ENCODE measurements at regions not wholly inside any gene's neighbourhood (a gene's known extent, or its start where the extent isn't known, plus 50 kb on each side); places are given as distances from the start of the nearest gene placed in this dataset.

DNA sequence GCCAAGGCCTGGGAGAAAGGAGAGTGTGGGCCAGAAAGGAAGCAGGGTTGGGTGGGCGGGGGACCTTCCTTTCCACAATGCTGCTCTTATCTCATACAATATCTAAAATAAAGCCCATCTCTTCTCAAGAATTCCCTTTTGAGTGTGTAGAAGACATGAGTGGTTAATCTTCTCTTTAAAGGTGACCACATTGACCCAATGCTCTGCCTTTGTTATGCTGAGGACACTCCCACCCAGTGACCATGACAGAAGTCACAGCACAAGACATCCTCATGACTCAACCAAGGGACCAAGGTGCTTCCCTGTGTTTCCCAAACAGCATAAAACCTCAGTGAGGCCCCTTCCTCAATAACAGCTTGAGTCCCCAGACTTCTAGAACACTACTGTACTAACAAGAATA is 193.0 kb upstream of the ADAMTS16 start:
- DNase-seq (ENCODE audit: low spot score), result no peak

DNA sequence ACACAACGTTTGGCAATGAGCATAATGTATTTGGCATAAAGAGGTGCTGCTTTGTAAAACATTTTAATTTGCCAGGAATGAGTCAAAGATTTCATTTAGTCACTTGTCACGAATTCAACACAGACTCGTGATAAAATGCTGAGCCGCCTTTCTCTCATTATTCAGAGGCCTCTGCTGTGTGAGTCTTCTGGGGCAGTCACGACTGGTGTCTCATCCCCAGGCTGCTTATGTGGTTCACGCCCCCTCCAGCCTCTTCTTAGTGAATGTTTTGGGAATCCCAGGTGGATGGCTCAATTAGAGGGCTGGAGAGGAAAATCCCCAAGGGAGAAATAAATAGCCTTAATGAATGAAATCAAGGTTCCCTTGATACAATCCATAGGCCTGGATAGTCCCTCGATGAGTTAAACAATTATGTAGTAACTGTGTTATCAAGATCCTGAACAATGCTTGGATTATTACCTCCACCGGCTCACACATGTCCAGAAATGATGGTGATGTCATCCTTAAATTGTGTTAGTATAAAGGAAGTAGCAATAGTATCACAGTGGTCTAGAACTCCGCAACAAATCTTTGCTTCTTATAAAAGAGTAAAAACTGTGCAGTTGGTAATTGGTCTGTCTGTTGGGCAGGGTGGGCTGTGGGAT is 192.1 kb upstream of the ADAMTS16 start:
- DNase-seq (ENCODE audit: low spot score), result no peak

DNA sequence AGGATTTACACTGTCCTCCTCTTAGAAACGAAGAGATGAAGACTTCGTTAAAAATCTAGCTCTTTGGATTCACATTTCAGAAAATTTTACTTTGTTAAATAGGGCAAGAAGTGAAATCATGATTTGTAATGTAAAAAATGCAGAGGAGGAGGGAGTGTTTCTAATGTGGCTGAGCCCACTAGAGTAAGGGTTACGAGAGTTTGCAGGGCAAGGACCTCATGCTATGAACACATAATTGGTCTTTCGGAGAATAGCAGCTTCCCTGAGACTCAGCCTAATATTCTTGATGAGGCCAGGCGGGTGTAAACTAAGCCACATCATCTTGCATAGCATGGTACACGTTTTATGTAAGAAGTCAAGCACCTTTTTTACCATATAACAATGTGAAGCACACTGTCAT is 191.0 kb upstream of the ADAMTS16 start:
- no peak for DNase-seq (ENCODE audit: low spot score)

DNA sequence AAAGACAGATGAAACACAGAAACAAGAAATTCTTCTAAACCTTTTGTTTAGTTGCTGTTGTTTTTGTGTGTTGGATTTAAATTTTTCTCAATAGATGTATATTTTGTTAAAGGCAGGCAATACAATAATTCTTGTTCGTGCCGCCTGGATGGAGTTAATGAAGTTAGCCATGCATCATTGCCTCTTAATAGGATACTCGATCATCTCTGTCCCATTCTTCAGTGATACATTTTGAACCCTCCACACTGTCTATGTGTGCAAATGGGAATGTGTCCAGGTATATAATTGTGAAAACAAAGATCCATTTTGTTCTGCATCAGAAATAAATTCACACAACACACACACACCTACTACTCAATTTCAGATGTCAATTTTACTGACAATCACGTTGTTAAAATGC is 186.6 kb upstream of the ADAMTS16 start:
- no peak for DNase-seq (ENCODE audit: low spot score)

DNA sequence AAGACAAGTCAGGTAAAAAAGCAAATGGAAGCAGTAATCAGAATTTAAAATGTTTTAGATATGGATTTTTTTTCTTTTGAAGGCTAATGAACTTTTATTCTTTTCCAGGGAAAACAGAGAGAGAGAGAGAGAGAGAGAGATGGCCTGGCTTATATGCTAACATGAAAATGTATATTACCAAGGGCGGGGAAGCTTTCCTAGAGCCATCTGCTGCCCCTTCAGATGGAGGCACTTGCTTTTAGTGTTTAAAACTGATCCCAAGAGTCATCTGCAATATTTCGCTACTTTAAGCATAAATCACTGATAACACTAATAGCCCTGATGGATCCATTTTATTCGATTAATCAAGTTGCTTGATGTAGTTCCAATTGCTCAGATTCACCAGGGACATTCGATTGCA is 186.1 kb upstream of the ADAMTS16 start:
- no peak for DNase-seq (ENCODE audit: low spot score)

DNA sequence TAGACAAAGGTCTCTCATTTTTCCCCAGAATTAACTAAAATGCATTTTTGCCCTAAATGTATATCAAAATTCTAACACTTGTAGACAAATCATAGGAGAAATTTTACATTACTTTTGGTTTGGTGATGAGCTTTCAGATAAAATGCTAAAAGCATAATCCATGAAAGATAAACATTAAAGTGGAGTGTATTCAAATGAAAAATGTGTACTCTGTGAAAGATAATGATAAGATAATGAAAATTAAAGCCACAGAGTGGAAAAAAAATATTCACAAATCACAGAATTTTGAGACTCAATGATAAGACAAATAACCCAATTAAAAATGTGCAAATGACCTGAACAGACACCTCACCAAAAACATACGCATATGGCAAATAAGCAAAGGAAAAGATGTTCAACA is 176.9 kb upstream of the ADAMTS16 start:
- DNase-seq (ENCODE audit: low spot score), result no peak

DNA sequence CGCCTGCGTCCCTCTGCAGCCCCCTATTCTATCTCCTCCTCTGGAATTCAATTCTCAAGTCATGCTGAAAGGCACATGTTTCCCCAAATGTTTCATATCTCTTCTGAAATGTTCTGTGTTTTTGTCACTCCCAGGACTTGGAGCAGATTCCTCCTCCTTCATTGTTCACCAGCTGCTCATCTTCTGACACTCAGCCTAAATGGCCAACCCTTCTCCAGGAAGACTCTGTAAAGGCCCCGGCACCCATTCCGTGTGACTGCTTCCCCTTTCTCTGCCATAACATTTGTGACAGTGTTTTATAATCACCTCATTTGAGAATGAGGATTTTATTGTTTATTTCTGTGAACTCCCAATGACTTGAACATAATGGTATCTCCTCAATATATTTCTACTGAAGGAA is 170.8 kb upstream of the ADAMTS16 start:
- no peak for DNase-seq (ENCODE audit: low spot score)

DNA sequence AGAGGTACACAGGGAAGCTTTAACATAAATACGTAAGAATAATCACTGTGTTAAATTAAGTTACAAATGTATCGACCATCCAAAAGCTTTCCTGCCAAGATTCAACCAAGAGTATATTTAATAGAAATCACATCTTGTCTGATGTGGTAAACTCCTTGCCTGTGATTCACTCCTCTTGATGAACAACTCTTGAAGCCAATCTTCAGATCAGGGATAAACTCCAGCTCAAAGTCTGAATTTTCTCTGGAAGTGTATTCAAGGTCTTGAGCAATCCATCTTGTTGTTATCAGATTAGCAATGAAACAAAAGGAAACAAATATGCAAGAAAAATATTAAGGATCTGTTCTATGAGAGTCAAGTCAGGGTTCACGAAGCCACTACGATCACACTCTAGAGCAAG is 170.0 kb upstream of the ADAMTS16 start:
- DNase-seq (ENCODE audit: low spot score), result no peak

DNA sequence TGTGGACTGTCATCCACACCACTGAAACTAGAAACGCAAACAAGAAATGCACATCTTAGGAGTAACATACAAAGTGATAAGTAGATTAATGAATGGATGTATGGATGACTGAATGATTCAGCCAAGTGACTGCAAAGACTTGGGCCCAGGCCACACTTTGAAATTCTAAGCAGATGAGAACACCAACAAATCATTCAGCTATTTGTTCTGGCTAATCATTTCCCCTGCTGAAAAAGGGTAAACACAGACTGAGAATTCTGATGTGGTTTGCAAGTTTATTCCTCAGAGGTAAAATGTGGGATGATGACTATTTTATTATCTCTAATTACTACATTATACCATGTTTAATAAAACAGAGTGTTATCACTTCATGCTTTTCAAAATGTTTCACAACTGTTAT is 163.2 kb upstream of the ADAMTS16 start:
- no peak for DNase-seq (ENCODE audit: low spot score)

DNA sequence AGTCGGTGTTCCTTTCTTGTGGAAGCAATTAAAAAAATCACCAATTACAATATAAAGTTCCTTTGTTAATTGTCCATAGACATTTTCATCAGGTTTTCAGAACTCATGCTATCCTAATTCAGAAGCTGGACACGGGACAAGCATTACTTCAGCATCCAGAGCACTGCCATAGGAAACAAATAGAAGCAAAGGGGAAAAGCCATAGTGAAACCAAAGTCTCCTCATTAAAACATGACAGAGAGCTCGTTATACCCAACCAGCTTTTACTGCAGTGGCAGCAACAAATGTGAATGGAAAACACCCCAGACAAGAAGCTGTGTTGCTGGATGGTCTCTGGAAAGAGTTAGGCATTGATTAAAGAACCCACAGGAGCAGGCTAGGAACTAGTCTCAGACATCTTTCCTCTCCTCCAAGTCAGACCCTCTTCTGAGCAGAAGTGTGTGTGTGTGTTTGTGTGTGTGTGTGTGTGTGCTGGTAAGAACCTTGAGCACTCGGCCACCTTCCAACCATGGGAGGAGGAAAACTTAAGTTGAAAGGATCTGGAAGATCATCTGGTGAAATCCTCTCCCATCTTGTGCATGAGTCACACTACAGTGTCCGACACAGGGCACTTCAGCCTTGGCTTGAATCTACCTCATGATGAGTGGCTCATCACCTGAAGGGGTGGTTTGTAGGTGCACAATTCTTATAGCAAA is 162.6 kb upstream of the ADAMTS16 start:
- DNase-seq (ENCODE audit: low spot score), result no peak

DNA sequence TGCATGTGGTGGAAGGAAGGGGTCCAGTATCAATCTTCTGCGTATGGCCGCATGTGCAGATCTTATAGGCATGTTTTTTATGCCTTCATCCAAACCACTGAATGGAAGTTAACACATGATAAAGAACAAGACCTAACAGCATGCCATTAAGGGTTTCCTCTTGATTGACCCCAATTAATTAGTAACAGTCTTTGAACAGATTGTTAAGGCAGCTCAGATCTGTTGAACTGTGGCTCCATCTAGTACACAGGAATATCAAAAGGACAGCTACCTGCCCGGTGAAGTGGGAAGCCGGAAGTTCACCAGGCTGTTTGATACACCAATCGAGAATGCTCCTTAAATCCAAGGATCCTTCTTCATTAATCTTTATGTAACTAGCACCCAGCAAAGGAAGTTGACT is 159.9 kb upstream of the ADAMTS16 start:
- no peak for DNase-seq (ENCODE audit: low spot score)

DNA sequence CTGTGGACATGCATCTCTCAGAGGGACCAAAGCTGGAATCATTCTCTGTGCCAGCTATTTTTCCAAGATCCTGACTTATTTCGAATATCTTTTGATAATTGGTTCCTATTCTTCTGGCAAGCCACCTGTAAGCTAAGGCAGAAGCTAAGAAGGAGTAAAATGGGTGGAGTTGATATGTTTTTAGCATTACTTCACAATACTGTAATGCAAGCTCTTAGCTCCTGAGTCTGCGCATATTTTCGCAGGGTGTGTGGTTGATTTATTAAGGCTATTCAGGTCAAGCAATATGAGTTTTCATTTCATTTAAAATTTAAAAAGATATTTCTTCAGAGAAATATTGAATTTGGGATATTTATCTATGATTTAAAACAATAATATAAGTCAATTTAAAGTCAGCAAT is 158.5 kb upstream of the ADAMTS16 start:
- no peak for DNase-seq (ENCODE audit: low spot score)

DNA sequence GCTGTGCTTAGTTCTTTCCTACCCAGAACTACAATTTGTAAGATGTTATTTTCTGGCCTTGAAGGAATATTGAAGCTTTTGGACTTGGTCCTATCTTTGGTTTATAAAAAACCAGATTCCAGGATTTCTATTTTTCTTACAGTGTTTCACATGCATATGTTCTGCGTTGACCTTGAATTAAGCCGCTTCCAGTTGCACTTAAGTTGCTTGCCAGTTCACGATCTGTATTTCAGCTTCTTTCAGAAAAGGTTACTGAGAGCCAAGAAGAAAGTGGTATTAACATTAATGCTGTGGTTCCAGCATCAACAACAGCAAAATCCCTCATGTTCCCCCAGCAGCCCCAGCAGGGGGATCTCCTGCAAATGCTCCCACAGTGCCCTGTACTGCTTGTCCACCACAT is 156.4 kb upstream of the ADAMTS16 start:
- no peak for DNase-seq (ENCODE audit: low spot score)

DNA sequence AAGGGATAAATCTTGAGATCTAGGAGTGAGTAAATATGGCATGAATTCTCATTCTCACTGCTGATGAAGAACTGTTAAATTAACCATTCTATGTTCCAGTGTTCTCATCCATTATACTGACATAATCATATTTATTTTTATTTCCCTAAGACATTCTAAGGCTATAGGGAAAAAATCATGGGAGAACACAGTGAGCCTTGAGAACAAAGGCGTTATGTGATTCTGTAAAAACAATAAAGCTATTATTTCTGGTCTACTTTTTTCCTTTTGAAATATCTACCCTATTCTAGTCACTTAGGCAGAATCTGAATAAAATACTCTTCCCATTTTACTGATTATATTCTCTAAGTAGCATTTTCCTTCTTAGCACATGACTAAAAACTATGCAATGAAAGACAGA is 155.7 kb upstream of the ADAMTS16 start:
- no peak for DNase-seq (ENCODE audit: low spot score)

DNA sequence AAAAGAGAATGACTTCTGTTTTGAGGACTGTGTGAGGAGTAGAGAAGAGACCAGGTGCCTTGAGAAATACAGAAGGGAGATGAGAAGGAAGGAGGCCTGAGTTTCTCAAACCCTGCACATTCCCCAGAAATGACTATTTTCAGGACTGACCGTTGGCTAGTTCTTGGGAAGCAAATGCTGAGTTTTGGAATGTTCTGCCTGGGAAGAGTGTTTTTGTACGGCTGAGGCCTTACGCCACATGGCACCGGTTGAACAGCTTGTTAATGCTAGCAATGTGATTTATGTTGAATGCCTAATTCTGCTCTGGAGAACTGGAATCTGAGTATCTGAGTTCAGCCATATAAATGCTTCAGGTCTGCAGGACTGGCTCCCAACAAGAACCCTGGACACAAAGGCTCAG is 152.7 kb upstream of the ADAMTS16 start:
- DNase-seq (ENCODE audit: low spot score), result no peak

DNA sequence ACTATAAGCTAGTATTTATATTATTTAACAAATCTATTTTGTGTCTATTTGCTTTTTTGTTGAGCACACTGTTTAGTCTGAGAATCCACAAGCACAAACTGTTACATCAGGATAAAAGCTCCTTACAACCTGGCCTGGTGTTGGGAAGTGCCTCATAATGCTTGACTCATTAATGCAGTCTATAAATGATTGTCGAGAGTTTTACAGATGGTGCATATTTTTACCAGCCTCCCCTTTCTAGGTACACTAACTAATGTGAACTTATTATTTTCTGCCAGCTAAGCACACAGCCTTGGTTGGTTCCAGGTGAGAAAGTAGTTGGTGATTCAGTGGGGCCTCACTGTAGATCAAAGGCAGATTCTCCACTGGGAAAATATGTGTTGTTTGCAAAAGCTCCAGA is 151.0 kb upstream of the ADAMTS16 start:
- DNase-seq (ENCODE audit: low spot score), result no peak

DNA sequence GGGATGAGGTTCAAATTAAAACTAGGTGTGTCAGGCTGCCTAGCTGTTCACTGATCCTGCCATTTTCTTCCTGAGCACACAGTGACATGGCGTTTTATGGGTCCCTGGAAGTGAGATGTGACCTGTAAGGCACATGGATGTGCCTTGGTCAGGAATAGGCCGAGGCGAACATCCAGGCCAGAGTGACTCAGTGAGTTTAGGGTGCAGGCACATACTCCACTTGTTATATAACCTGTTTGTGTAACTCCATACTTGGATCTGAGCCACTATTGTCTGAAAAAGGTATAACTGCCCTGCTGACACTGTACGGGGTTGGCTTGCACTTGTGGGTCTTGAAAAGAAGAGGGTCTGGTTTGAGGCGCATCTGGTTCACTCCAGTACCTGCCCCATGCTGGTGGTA is 150.1 kb upstream of the ADAMTS16 start:
- no peak for DNase-seq (ENCODE audit: low spot score)

DNA sequence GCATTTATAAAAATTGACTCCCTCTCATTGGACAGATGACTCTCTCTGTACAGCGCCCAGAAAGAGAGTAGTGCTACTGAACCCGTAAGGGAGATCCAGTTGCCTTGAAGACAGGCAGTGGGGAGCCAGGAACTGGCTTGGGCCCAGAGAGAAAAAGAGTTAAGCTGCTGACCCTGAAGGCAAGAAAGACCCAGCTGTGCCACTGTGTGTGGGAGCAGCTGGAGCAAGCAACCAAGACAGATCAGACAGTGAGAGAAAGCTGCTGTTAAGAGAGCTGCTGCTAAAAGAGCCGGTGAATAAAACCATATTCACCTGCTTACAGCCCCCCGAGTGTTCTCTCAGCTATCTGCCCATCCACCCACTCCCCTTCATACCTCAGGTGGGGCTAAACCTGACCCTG is 149.7 kb upstream of the ADAMTS16 start:
- DNase-seq (ENCODE audit: low spot score), result no peak

DNA sequence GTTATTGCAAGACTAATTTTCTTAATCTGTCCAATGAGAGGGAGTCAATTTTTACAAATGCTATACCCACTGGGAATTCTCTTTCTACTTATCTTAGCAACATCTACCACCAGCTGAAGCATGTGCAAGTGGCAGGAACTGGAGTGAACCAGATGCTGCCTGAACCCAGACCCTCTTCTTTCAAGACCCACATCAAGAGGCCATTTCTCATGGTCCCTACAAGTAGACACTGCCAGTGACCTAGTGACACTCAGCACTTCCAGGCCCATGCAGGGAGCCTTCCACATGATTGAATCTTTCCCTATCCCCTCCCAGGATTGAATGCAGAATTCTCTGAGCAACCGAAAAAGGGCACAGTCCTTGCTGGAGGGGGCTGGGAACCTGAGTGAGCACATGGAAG is 148.2 kb upstream of the ADAMTS16 start:
- DNase-seq (ENCODE audit: low spot score), result no peak

DNA sequence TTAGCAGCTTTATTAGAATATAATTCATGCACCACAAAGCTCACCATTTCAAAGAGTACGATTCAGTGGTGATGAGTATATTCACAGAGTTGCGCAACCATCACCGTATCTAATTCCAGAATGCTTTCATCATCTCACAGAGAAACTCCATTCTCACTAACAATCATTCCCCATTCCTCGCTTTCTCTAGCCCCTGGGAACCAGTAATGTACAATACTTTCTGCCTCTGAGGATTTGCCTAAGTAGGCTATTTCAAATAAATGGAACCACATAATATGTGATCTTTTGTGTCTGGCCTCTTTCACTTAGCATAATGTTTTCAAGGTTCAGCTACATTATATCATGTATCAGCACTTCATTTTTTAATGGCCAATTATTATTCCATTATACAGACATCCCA is 145.1 kb upstream of the ADAMTS16 start:
- DNase-seq (ENCODE audit: low spot score), result no peak

DNA sequence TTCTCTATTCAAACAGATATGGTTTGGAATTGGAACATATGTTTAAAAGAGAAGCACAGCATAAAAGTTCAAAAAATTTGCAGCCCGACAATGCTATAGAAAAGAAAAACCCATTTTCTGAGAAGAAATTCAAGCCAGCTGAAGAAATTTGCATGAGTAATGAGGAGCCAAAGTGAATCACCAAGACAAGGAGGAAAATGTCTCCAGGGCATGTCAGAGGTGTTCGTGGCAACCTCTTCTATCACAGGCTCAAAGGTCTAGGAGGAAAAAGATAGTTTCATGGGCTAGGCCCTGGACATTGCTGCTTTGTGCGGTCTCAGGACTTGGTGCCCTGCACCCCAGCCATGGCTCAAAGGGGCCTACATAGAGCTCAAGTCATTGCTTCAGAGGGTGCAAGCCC is 134.8 kb upstream of the ADAMTS16 start:
- no peak for DNase-seq (ENCODE audit: low spot score)

DNA sequence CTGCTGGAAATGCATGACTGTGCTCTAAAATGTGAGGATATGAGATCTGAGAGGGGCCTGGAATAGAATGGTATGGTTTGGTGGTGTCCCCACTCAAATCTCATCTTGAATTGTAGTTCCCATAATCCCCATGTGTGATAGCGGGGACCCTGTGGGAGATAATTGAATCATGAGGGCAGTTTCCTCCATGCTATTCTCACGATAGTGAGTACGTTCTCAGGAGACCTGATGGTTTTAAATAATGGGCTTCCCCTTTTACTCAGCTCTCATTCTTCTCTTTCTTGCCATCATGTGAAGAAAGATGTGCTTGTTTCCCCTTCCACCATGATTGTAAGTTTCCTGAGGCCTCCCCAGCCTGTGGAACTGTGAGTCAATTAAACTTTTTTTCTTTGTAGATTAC is 133.6 kb upstream of the ADAMTS16 start:
- no peak for DNase-seq (ENCODE audit: low spot score)

DNA sequence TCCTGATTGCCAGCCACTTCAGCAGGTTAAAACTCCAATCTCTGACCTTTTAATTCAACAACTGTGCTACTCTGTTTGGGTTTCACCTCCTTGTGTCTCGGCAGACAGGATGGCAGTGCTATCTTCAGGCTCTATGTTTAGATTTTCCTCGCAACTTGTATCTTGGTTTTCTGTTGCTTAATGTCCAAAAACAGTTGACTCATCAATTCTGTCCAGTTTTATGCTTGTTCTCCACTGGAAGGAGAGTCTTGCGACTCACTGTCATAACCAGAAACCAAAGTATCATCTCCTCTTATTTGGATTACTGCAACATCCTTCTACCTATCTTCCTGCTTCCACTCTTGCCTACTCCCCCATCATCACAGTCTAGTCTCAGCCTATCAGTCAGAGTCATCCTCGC is 130.9 kb upstream of the ADAMTS16 start:
- no peak for DNase-seq (ENCODE audit: low spot score)

DNA sequence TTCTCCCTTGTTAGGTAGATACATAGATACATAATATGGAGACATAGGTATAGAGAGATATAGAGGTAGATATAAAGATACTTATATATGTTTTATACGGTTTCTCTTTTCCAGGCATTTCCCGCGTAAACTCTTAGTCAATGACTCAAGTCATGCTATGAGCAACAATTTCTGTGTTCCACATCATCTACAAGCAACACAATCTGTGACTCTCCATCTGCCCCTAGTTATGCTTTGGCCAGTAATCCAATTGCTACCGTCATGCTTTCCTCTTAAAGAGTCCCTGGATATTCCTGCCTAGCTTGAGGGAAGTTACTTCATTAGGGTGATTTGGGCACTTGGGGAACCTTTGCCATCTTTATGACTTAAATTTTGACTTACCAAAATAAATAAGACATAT is 129.0 kb upstream of the ADAMTS16 start:
- no peak for DNase-seq (ENCODE audit: low spot score)

Measured in kidney capillary endothelial cell (primary cell).